Psoas muscle (tissue), 7 donors: ENCODE measurements at regions not wholly inside any gene's neighbourhood (a gene's known extent, or its start where the extent isn't known, plus 50 kb on each side); places are given as distances from the start of the nearest gene placed in this dataset.

Source experiments
- ATAC-seq, 4 donors: fragments of 200-7000 bp; cut with Tn5 transposase; one replicate each; pipeline ENCODE4 v1.9.1; 2020; ENCODE audit warnings: moderate library complexity in 3 of 4, mild to moderate bottlenecking in 2 of 4
- DNase-seq, 2 donors: peaks; one replicate each; pipeline ENCODE4 v3.0.0-alpha.2; 2020
- H3K27ac ChIP-seq: fragments of 200-600 bp; one replicate; pipeline ENCODE4 v1.8.0; 2022
- H3K27me3 ChIP-seq, 3 donors: fragments of 200-600 bp in 1 of 3; one replicate each; pipeline versions ENCODE4 v1.6.1 to v1.8.0; 2013 to 2022; ENCODE audit warnings: low read length in 2 of 3, mild to moderate bottlenecking in 2 of 3, moderate library complexity in 1 of 3; ENCODE audit not compliant: insufficient read depth in 3 of 3
- H3K36me3 ChIP-seq, 2 donors: fragments of 200-600 bp in 1 of 2; one replicate each; pipeline versions ENCODE4 v1.6.1 to v1.8.0; 2013 to 2022; ENCODE audit warnings: low read depth in 1 of 2, mild to moderate bottlenecking in 1 of 2, moderate library complexity in 1 of 2; ENCODE audit not compliant: insufficient read depth in 1 of 2
- H3K4me1 ChIP-seq: fragments of 200-600 bp; one replicate; pipeline ENCODE4 v1.8.0; 2022
- H3K4me3 ChIP-seq: fragments of 200-600 bp; one replicate; pipeline ENCODE4 v1.8.0; 2022; ENCODE audit warnings: mild to moderate bottlenecking
- H3K9me3 ChIP-seq: fragments of 200-600 bp; one replicate; pipeline ENCODE4 v1.8.0; 2022
- WGBS, 3 donors: extraction: QIAGEN DNeasy Blood & Tissue Kit; methylation state at CpG; one replicate each; pipeline versions ENCODE4 v1.1.6 to v1.1.7; 2013; 5-methylcytosine and 5-hydroxymethylcytosine counted together
- intact Hi-C, 2 donors: fragments of 100-400 bp; cut with DNase I; formaldehyde crosslinking; loops; one replicate each; pipeline versions ENCODE4 v1.11.0 to v1.14.2; 2022
- TF ChIP-seq, protein P1 (sequence below): fragments of 200-600 bp; IDR thresholded peaks from one replicate; pipeline ENCODE4 v1.8.0; 2022; ENCODE audit warnings: antibody characterized with exemption
- donor health status: healthy with polysubstance abuse.
- donor health status: DM: no; HTN: no; CAD: no; lungs with moderate emphysema.
- donor health status: Bipolar disorder and iron deficiency.
- donor health status: healthy.
- donor health status: DM: yes; HTN: yes; CAD: no.
- donor health status: DM: no; HTN: no; CAD: no.
- donor health status: DM: yes; HTN: yes; CAD: no.

DNA sequence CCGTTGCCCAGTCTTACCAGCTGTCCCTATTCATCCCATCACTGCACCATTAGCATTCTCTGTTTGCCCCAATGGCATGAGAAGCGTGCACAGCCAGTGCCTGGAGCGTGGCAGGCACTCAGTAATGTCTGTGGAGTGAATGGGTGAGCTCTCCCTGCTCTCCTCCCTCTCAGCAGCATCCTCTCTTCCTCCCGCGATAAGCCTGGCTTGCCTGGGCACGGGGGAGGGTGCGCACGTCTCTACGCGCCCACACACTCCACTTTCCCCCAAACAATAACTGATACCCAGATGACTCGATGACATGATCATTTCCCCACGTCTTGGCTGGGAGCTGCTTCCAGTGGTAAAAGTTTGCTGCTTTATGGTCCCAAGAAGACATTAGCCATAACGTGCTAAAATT is 81.8 kb upstream of the LINGO1 start:
- Histone ChIP-seq H3K27me3 (peaks cover 0 to 28% (median 0%) of the 10 kb centered on the region in 3 donors), H3K27ac (no peak overlapping the region), H3K4me1 (no peaks in the 10 kb centered on the region), H3K36me3 (no peaks in the 10 kb centered on the region), H3K4me3 (no peak overlapping the region), H3K9me3 (no peaks in the 10 kb centered on the region)
- TF ChIP-seq, protein P1, sequence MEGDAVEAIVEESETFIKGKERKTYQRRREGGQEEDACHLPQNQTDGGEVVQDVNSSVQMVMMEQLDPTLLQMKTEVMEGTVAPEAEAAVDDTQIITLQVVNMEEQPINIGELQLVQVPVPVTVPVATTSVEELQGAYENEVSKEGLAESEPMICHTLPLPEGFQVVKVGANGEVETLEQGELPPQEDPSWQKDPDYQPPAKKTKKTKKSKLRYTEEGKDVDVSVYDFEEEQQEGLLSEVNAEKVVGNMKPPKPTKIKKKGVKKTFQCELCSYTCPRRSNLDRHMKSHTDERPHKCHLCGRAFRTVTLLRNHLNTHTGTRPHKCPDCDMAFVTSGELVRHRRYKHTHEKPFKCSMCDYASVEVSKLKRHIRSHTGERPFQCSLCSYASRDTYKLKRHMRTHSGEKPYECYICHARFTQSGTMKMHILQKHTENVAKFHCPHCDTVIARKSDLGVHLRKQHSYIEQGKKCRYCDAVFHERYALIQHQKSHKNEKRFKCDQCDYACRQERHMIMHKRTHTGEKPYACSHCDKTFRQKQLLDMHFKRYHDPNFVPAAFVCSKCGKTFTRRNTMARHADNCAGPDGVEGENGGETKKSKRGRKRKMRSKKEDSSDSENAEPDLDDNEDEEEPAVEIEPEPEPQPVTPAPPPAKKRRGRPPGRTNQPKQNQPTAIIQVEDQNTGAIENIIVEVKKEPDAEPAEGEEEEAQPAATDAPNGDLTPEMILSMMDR, result no peak
- 34 to 46% (median 44%) methylated on average over 13 of the region's 13 CpGs for WGBS, 3 donors
- DNase-seq, result no peak
- no peak for ATAC-seq
- intact Hi-C loops, result no loop called here

GRCh38 chr15:77714023-77714422 is 81.3 kb upstream of the LINGO1 start:
- H3K27ac ChIP-seq, result no peak overlapping the region
- 60 to 66% (median 63%) methylated on average over 4 of the region's 4 CpGs for WGBS, 3 donors
- H3K27me3 ChIP-seq, result peaks cover 0 to 28% (median 3%) of the 10 kb centered on the region in 3 donors
- no peaks in the 10 kb centered on the region for H3K4me1 ChIP-seq
- ATAC-seq, result no peak
- intact Hi-C loops, result no loop called here
- DNase-seq, result no peak
- no peak overlapping the region for H3K4me3 ChIP-seq
- H3K9me3 ChIP-seq, result no peaks in the 10 kb centered on the region
- no peaks in the 10 kb centered on the region for H3K36me3 ChIP-seq
- TF ChIP-seq, protein P1, result no peak

GRCh38 chr15:77713281-77713680 is 80.6 kb upstream of the LINGO1 start:
- H3K36me3 ChIP-seq, result no peaks in the 10 kb centered on the region
- TF ChIP-seq, protein P1, result no peak
- 87 to 91% (median 89%) methylated on average over 10 of the region's 10 CpGs for WGBS, 3 donors
- no peak overlapping the region for H3K4me3 ChIP-seq
- peaks cover 0 to 22% (median 3%) of the 10 kb centered on the region in 3 donors for H3K27me3 ChIP-seq
- intact Hi-C loops, result no loop called here
- ATAC-seq (no peak), DNase-seq (no peak)
- no peaks in the 10 kb centered on the region for H3K9me3 ChIP-seq
- H3K4me1 ChIP-seq, result no peaks in the 10 kb centered on the region
- H3K27ac ChIP-seq, result no peak overlapping the region

DNA sequence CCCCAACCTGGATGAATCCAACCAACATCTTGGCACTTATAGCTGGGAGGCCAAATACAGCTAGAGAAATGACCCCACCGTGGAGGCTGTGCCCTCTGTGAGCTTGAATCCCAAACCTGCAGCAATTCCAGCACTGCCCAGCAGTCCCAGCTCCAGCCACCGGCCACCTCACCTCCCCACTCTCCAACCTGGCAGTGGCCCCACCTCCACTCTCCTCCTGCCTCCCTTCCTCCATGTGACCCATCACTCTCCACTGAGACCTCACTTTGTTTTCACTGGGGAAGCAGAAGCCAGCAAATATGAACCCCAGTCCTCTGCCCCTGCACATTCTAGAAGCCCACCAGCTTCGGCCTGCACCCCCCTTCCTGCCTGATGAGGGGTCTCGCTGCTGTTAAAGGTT is 79.7 kb upstream of the LINGO1 start:
- H3K27ac ChIP-seq, result no peak overlapping the region
- H3K27me3 ChIP-seq, result peaks cover 0 to 24% (median 3%) of the 10 kb centered on the region in 3 donors
- no peak overlapping the region for H3K4me3 ChIP-seq
- H3K9me3 ChIP-seq, result no peaks in the 10 kb centered on the region
- no peaks in the 10 kb centered on the region for H3K4me1 ChIP-seq
- WGBS, 3 donors, result 64 to 75% (median 65%) methylated on average over 4 of the region's 4 CpGs
- intact Hi-C loops, result no loop called here
- ATAC-seq, result no peak
- DNase-seq, result no peak
- no peaks in the 10 kb centered on the region for H3K36me3 ChIP-seq
- TF ChIP-seq, protein P1, result no peak

- no peak overlapping the region for H3K4me3 ChIP-seq
- no peak for DNase-seq
- no peak for ATAC-seq
- no peaks in the 10 kb centered on the region for H3K9me3 ChIP-seq
- H3K36me3 ChIP-seq, result no peaks in the 10 kb centered on the region
- peaks cover 0 to 33% (median 5%) of the 10 kb centered on the region in 3 donors for H3K27me3 ChIP-seq
- H3K4me1 ChIP-seq, result no peaks in the 10 kb centered on the region
- TF ChIP-seq, protein P1, result no peak
- H3K27ac ChIP-seq, result no peak overlapping the region
- WGBS, 3 donors, result 48 to 65% (median 50%) methylated on average over 13 of the region's 13 CpGs
- intact Hi-C loops, result no loop called here
Observed at GRCh38 chr15:77710637-77711036, 77.9 kb upstream of the LINGO1 start.
